A549 (cell line): ENCODE measurements at regions not wholly inside any gene's neighbourhood (a gene's known extent, or its start where the extent isn't known, plus 50 kb on each side); places are given as distances from the start of the nearest gene placed in this dataset.

Experiments used
- CBX8 ChIP-seq: fragments of 200-600 bp; sonication (generic); IDR thresholded peaks from 2 replicates; pipeline ENCODE4 v1.6.1; 2016
- CTCF ChIP-seq: fragments of >200 bp; sonication (Bioruptor Twin); formaldehyde crosslinking; IDR thresholded peaks from 3 replicates; pipeline ENCODE4 v1.5.1; 2016
- EHMT2 ChIP-seq: fragments of 200-600 bp; sonication (generic); IDR thresholded peaks from 2 replicates; pipeline ENCODE4 v1.6.1; 2016; ENCODE audit warnings: antibody characterized with exemption, low read depth, mild to moderate bottlenecking, moderate library complexity
- EP300 ChIP-seq, 2 experiments: fragments of >200 bp; sonication (Bioruptor Twin); formaldehyde crosslinking; IDR thresholded peaks; 2 replicates in 1 of 2; 3 replicates in 1 of 2; pipeline ENCODE4 v1.6.1; 2016 to 2017
- HMGXB4 ChIP-seq: fragments of 250-450 bp; sonication (Bioruptor Pico); IDR thresholded peaks from 2 replicates; pipeline ENCODE4 v1.5.0; 2021; ENCODE audit warnings: mild to moderate bottlenecking, moderate library complexity, borderline replicate concordance
- HOXB13 ChIP-seq: fragments of 250-450 bp; sonication (Bioruptor Pico); IDR thresholded peaks from 2 replicates; pipeline ENCODE4 v1.5.0; 2020; ENCODE audit warnings: low read depth, mild to moderate bottlenecking, moderate library complexity
- MAFK ChIP-seq: fragments of 450-650 bp; IDR thresholded peaks from 2 replicates; pipeline ENCODE4 v1.6.1; 2014; ENCODE audit not compliant: partially characterized antibody
- MAX ChIP-seq: IDR thresholded peaks from 2 replicates; pipeline ENCODE4 v1.6.1; 2012
- POLR2A ChIP-seq: IDR thresholded peaks from 2 replicates; pipeline ENCODE4 v1.6.1; 2012; ENCODE audit warnings: mild to moderate bottlenecking, low read length
- REST ChIP-seq: fragments of 200-600 bp; sonication (generic); IDR thresholded peaks from 2 replicates; pipeline ENCODE4 v1.6.1; 2016; ENCODE audit warnings: antibody characterized with exemption, mild to moderate bottlenecking, moderate library complexity
- ZSCAN20 ChIP-seq: fragments of 250-450 bp; sonication (Bioruptor Pico); IDR thresholded peaks from 2 replicates; pipeline ENCODE4 v1.8.0; 2022; ENCODE audit warnings: mild to moderate bottlenecking, moderate library complexity

- TF ChIP-seq MAX (no peak), MAFK (no peak), HOXB13 (CRISPR knock-in tag) (no peak), HMGXB4 (CRISPR knock-in tag) (no peak), CTCF (no peak), POLR2A (no peak), ZSCAN20 (CRISPR knock-in tag) (no peak), EP300 (IDR thresholded peaks at IDR 0.05) (no peak), REST (no peak), EHMT2 (no peak), CBX8 (no peak)
These were observed 565.5 kb upstream of the IGFBP3 start for GRCh38 chr7:46486256-46487206.
